Heart left ventricle (tissue), 13 donors: ENCODE measurements at regions not wholly inside any gene's neighbourhood (a gene's known extent, or its start where the extent isn't known, plus 50 kb on each side); places are given as distances from the start of the nearest gene placed in this dataset.

Source experiments
- POLR2A ChIP-seq, 2 donors: fragments of 450-650 bp; IDR thresholded peaks; one replicate each; pipeline ENCODE4 v1.6.1; 2017; ENCODE audit warnings: antibody characterized with exemption in 2 of 2, mild to moderate bottlenecking in 2 of 2, moderate library complexity in 2 of 2
- TF ChIP-seq, protein P1 (sequence below), 12 donors: fragments of 200-600 bp; sonication (generic) in 4 of 12; IDR thresholded peaks; one replicate each; pipeline versions ENCODE4 v1.5.0 to v1.8.0; 2018 to 2022; ENCODE audit warnings: antibody characterized with exemption in 12 of 12, mild to moderate bottlenecking in 5 of 12
- donor health status: ischemic (EF 13 %, LVEDD 7.1; RV severe dilation, severe dysfunction).
- donor health status: DM: no; HTN: yes; CAD: no.
- donor health status: DM: no; HTN: no; CAD: no.
- donor health status: ischemic (EF 25% LVEDD 6.9; RV normal size, moderate dysfunction).
- donor health status: ischemic (EF 25% LVEDD 5.7; RV mildly dilated, moderate dysfunction).
- donor health status: ischemic (EF 35%, LVEDD 5.7; RV mildly dilated, moderate dysfunction).
- donor health status: nonischemic (EF 11% LVEDD 7.7; RV severe dilation, severe dysfunction).
- donor health status: DM: yes; HTN: yes; CAD: no.
- donor health status: PGD.
- donor health status: ischemic (EF 29% LVEDD 5.4; RV normal size, mild dysfunction).
- donor health status: nonischemic (EF 23%, LVEDD 6.1; RV moderate dilation, normal function).

- TF ChIP-seq, protein P1, sequence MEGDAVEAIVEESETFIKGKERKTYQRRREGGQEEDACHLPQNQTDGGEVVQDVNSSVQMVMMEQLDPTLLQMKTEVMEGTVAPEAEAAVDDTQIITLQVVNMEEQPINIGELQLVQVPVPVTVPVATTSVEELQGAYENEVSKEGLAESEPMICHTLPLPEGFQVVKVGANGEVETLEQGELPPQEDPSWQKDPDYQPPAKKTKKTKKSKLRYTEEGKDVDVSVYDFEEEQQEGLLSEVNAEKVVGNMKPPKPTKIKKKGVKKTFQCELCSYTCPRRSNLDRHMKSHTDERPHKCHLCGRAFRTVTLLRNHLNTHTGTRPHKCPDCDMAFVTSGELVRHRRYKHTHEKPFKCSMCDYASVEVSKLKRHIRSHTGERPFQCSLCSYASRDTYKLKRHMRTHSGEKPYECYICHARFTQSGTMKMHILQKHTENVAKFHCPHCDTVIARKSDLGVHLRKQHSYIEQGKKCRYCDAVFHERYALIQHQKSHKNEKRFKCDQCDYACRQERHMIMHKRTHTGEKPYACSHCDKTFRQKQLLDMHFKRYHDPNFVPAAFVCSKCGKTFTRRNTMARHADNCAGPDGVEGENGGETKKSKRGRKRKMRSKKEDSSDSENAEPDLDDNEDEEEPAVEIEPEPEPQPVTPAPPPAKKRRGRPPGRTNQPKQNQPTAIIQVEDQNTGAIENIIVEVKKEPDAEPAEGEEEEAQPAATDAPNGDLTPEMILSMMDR (IDR thresholded peaks at IDR 0.05), result no peak
- no peak for TF ChIP-seq POLR2A (IDR thresholded peaks at IDR 0.05)
Observed at GRCh38 chr4:1573830-1574459, 110.2 kb downstream of the FAM53A start.
